K562 (cell line): ENCODE measurements at regions not wholly inside any gene's neighbourhood (a gene's known extent, or its start where the extent isn't known, plus 50 kb on each side); places are given as distances from the start of the nearest gene placed in this dataset.

Source experiments
- ATAC-seq: fragments of 200-7000 bp; cut with Tn5 transposase; 3 replicates; pipeline ENCODE4 v1.9.1; 2020; ENCODE audit warnings: moderate library complexity
- BruUV-seq: library from RNA; stranded (reverse); fragments of 400-500 nt; replicated peaks from 2 replicates; lab custom pipeline; 2021; lab: Mats Ljungman, UMichigan
- CTCF ChIA-PET: fragments of 300-600 bp; formaldehyde crosslinking; extraction: SDS; loops from one replicate; lab custom pipeline; 2021; ENCODE audit warnings: low intra/inter-chr PET ratio; lab: Yijun Ruan, JAX
- POLR2A ChIA-PET: fragments of 300-600, 350-650 bp; sonication (Branson Sonifier 250); formaldehyde crosslinking; extraction: SDS; loops from one replicate; lab custom pipeline; 2021; ENCODE audit warnings: antibody characterized with exemption, inconsistent platforms; lab: Yijun Ruan, JAX
- DNase-seq, 4 experiments: peaks; one replicate each; pipeline versions ENCODE4 v3.0.0 to v3.0.0-alpha.2; 2011 to 2018; ENCODE audit warnings: low spot score in 3 of 4, mixed read lengths in 3 of 4; ENCODE audit errors: extremely low read depth in 1 of 4
- FAIRE-seq: peaks from 2 replicates; lab custom pipeline; 2011; peaks lifted over from hg19 to GRCh38; lab: Jason Lieb, UNC
- H2AFZ ChIP-seq: 2 replicates; pipeline ENCODE4 v1.6.0; 2011; ENCODE audit warnings: low read depth, low read length, control low read depth, inconsistent platforms
- H3K27ac ChIP-seq: fragments of 200-600 bp; 3 replicates; pipeline ENCODE4 v1.8.0; 2011; ENCODE audit warnings: low read depth, mild to moderate bottlenecking, control low read depth, inconsistent platforms, low read length, moderate library complexity, mixed read lengths; ENCODE audit errors: extremely low read depth
- H3K27me3 ChIP-seq, 2 experiments: fragments of 300-600 bp in 1 of 2; 2 replicates in 1 of 2; 3 replicates in 1 of 2; pipeline versions ENCODE4 v1.6.0 to v1.8.0; 2011; ENCODE audit warnings: inconsistent platforms in 2 of 2, low read length in 2 of 2, mild to moderate bottlenecking in 1 of 2, mixed read lengths in 1 of 2, moderate library complexity in 1 of 2; ENCODE audit not compliant: control insufficient read depth in 2 of 2, insufficient read depth in 2 of 2
- H3K36me3 ChIP-seq: fragments of 300-600 bp; 3 replicates; pipeline ENCODE4 v1.8.0; 2011; ENCODE audit warnings: mild to moderate bottlenecking, low read length, inconsistent platforms; ENCODE audit not compliant: control insufficient read depth, insufficient read depth
- H3K4me1 ChIP-seq, 2 experiments: fragments of 200-600 bp in 1 of 2; replicated peaks in 1 of 2; 2 replicates in 1 of 2; 3 replicates in 1 of 2; pipeline versions ENCODE4 v1.5.1 to v1.8.0; 2011; ENCODE audit warnings: inconsistent platforms in 2 of 2, low read length in 2 of 2, mild to moderate bottlenecking in 1 of 2, mixed read lengths in 1 of 2, moderate library complexity in 1 of 2; ENCODE audit not compliant: control insufficient read depth in 2 of 2, insufficient read depth in 2 of 2
- H3K4me2 ChIP-seq: 2 replicates; pipeline ENCODE4 v1.6.1; 2011; ENCODE audit warnings: low read length, control low read depth, inconsistent platforms, mixed read lengths; ENCODE audit not compliant: insufficient read depth
- H3K4me3 ChIP-seq: fragments of 200-600 bp; sonication (generic), shearing (Covaris generic); 2 replicates; pipeline ENCODE4 v1.5.1; 2016; ENCODE audit warnings: control low read depth, inconsistent platforms
- H3K79me2 ChIP-seq: fragments of 200-600 bp; 3 replicates; pipeline ENCODE4 v1.8.0; 2011; ENCODE audit warnings: low read length, inconsistent platforms; ENCODE audit not compliant: control insufficient read depth, insufficient read depth
- H3K9ac ChIP-seq, 2 experiments: 2 replicates each; pipeline versions ENCODE4 v1.6.0 to v1.6.1; 2011; ENCODE audit warnings: low read depth in 2 of 2, low read length in 2 of 2, control low read depth in 1 of 2, inconsistent platforms in 1 of 2, mild to moderate bottlenecking in 1 of 2, mixed read lengths in 1 of 2; ENCODE audit not compliant: insufficient read depth in 1 of 2
- H3K9me1 ChIP-seq: one replicate; pipeline ENCODE4 v1.6.0; 2011; ENCODE audit warnings: inconsistent platforms, mild to moderate bottlenecking, low read length, moderate library complexity; ENCODE audit not compliant: control insufficient read depth, insufficient read depth
- H3K9me3 ChIP-seq: replicated peaks from 2 replicates; pipeline ENCODE4 v1.5.1; 2011; ENCODE audit warnings: low read depth, low read length, inconsistent platforms; ENCODE audit not compliant: control insufficient read depth, insufficient read depth
- H4K20me1 ChIP-seq: replicated peaks from 2 replicates; pipeline ENCODE4 v1.6.1; 2011; ENCODE audit warnings: low read length, inconsistent platforms, mixed read lengths; ENCODE audit not compliant: control insufficient read depth, insufficient read depth
- MCM3 ChIP-seq: fragments of 450-650 bp; IDR thresholded peaks from 2 replicates; pipeline ENCODE4 v1.6.1; 2016
- SOX6 ChIP-seq: fragments of 450-650 bp; IDR thresholded peaks from 2 replicates; pipeline ENCODE4 v1.6.1; 2014; ENCODE audit warnings: mild to moderate bottlenecking
- SP1 ChIP-seq: sonication (generic); formaldehyde crosslinking; IDR thresholded peaks from 2 replicates; pipeline ENCODE4 v1.8.1; 2022; ENCODE audit warnings: mild to moderate bottlenecking, missing genetic modification reagents
- TBL1XR1 ChIP-seq, 2 experiments: IDR thresholded peaks; 2 replicates each; pipeline ENCODE4 v1.6.1; 2012; ENCODE audit warnings: improper control_type of control experiment in 2 of 2, low read length in 2 of 2, mild to moderate bottlenecking in 1 of 2
- U2AF2 ChIP-seq: fragments of 200-400 bp; formaldehyde crosslinking; optimal IDR thresholded peaks from 2 replicates; pipeline ENCODE3; 2017; ENCODE audit warnings: low read depth, mild to moderate bottlenecking, low read length
- WGBS: fragments of 100-300 bp; shearing (Covaris generic); methylation state at CpG from one replicate; pipeline ENCODE4 v1.1.6; 2016; ENCODE audit warnings: low coverage, mixed read lengths; ENCODE audit not compliant: insufficient coverage; ENCODE audit errors: missing lambda C conversion rate; 5-methylcytosine and 5-hydroxymethylcytosine counted together
- in situ Hi-C: fragments of 300-500 bp; cut with MboI; formaldehyde crosslinking; loops from 4 replicates; pipeline ENCODE4 v1.15.0; 2018; ENCODE audit warnings: inconsistent platforms, mixed read lengths
- intact Hi-C: fragments of 100-400 bp; cut with micrococcal nuclease; formaldehyde crosslinking; loops from 2 replicates; pipeline ENCODE4 v1.14.2; 2022
- TF ChIP-seq, protein P1 (sequence below), 2 experiments: fragments of 250-450 bp in 1 of 2; fragments of 450-650 bp in 1 of 2; sonication (Bioruptor Pico) in 1 of 2; IDR thresholded peaks; 2 replicates each; pipeline versions ENCODE4 v1.6.1 to v1.8.0; 2016 to 2021; ENCODE audit warnings: mild to moderate bottlenecking in 2 of 2, moderate library complexity in 2 of 2, missing compliant biosample characterization in 1 of 2, missing genetic modification characterization in 1 of 2

DNA sequence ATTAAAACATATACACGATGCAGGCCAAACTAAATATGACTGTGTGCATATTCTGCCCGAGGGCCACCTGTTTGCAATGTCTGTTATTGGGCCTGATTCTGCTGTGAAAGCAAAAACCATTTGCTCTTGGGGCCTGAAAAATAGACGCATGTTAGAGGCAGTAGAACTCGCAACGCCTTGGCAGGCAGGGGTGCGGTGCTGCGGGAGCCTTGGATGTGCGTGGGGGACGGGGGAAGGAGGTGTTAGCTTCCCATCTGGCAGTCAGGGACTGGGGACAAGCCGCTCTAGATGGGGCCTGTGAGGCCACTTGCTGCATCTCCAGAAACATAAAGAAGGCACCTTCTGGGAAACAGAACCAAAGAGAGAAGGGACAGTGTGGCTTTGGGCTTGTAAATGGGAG, 216.3 kb downstream of the PHETA1 start:
- no peak overlapping the region for H3K4me3 ChIP-seq
- H3K9me1 ChIP-seq = no peaks in the 10 kb centered on the region
- H3K9me3 ChIP-seq = no peaks in the 10 kb centered on the region
- ChIA-PET CTCF (no interaction called here), POLR2A (no interaction called here)
- H2AFZ ChIP-seq = no peak overlapping the region
- TF ChIP-seq SOX6 = no peak
- no peak for TF ChIP-seq MCM3
- no peak overlapping the region for H3K9ac ChIP-seq
- H3K4me2 ChIP-seq = no peak overlapping the region
- no TSS peak for BruUV-seq
- no peaks in the 10 kb centered on the region for H3K4me1 ChIP-seq
- H4K20me1 ChIP-seq = no peaks in the 10 kb centered on the region
- in situ Hi-C loops = no loop called here
- intact Hi-C loops = no loop called here
- no peak for ATAC-seq
- no peaks in the 10 kb centered on the region for H3K79me2 ChIP-seq
- no peak for FAIRE-seq
- peaks cover 27 to 44% of the 10 kb centered on the region in 2 experiments; a peak in 4 of 5 replicates for H3K27me3 ChIP-seq
- no peak overlapping the region for H3K27ac ChIP-seq
- 3% methylated on average over 10 of the region's 10 CpGs for WGBS
- no peaks in the 10 kb centered on the region for H3K36me3 ChIP-seq
- no peak for DNase-seq

DNA sequence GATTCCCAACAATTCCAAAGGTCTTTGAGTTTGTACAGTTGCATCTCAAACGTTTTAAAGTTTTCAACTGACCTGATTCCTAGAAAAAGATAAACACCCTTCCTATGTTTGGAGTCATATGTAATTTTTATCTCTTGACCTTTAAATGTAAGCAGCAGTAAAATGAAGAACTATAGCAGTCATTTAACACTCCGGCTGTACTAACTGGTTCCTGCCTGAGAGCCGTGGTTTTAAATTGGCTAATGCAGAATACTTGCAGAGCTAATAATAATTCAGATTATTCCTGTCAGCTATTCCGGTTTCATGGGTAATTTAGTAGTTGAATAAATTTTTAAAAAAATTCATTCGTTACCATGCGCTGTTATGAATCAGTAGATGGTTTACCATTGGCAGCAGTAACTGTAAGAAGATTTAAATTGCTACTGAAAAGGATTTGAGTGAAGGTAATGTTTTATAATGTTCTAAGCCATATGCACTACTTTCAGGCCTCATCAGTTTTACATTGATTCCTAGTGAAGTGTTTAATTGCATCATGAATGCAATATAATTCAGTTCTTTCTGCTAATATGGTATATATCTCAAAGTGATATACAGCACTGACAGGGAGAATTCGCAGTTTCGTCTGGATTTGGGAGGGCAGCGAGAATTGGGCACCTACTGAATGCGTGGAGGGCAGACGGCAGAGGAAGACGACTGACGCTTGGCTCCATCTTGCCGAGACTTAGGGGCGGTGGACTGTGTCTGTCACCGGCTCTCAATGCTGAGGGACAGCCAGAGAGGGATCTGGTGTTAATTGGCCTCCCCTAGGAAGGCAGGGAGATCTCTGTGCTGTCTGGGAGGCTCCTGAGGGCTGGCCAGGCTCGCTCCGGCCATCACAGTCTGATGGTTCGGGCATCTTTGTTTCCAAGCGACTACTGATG, 217.7 kb downstream of the PHETA1 start:
- ATAC-seq = no peak
- TF ChIP-seq, protein P1, sequence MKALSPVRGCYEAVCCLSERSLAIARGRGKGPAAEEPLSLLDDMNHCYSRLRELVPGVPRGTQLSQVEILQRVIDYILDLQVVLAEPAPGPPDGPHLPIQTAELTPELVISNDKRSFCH (CRISPR knock-in tag; IDR thresholded peaks at IDR 0.05) = no peak
- TF ChIP-seq, protein P1 (tag; IDR thresholded peaks at IDR 0.05) = peak; percentile 94
- TF ChIP-seq SP1 (CRISPR knock-in tag) (no peak), U2AF2 (no peak), TBL1XR1 (IDR thresholded peaks at IDR 0.05; ENCODE audit: low read length in 2 of 2) (no peak)
- Histone ChIP-seq H3K27me3 (peaks cover 27 to 42% of the 10 kb centered on the region in 2 experiments), H2AFZ (no peak overlapping the region), H3K4me2 (no peak overlapping the region), H3K9ac (no peak overlapping the region), H3K79me2 (no peaks in the 10 kb centered on the region), H3K4me1 (no peaks in the 10 kb centered on the region), H3K9me3 (no peaks in the 10 kb centered on the region), H3K4me3 (no peak overlapping the region), H3K36me3 (no peaks in the 10 kb centered on the region), H4K20me1 (no peaks in the 10 kb centered on the region), H3K9me1 (no peaks in the 10 kb centered on the region), H3K27ac (no peak overlapping the region)
- ChIA-PET CTCF (no interaction called here), POLR2A (interaction anchor here (0.6 kb wide), 1 partner anchor 79 kb away, joined by 3 read pairs; no protein-coding TSS in a partner anchor)
- BruUV-seq = no TSS peak
- 3% methylated on average over 20 of the region's 20 CpGs for WGBS
- in situ Hi-C loops (no loop called here), intact Hi-C loops (no loop called here)
- FAIRE-seq = no peak
- no peak for DNase-seq
